ENCODE measurements at regions not wholly inside any gene's neighbourhood (a gene's known extent, or its start where the extent isn't known, plus 50 kb on each side); places are given as distances from the start of the nearest gene placed in this dataset.
A peak's percentile ranks its signal among the peaks of the same experiment; 100 is the strongest.
"Not testable (repeated sequence)": the region's sequence is repeated elsewhere in the genome, so short reads cannot be mapped to it uniquely, and the experiment has no call there.

DNA sequence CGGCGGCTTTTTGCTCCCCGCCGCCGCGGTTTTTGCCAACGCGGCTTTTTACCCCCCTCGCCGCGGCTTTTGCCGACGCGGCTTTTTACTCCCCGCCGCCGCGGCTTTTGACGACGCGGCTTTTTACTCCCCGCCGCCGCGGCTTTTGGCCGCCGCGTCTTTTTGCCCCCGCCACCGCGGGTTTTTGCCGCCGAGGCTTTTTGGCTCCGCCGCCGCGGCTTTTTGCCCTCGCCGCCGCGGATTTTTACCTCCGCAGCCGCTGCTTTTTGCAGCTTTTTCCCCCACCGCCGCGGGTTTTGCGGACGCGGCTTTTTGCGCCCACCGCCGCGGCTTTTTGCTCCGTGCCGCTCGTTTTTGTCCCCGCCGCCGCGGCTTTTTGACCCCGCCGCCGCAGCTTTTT is 1971.8 kb upstream of the TPTE start:
- ATAC-seq, H3K27me3 Mint-ChIP-seq, H3K27ac Mint-ChIP-seq, DNase-seq, H3K4me3 Mint-ChIP-seq, POLR2A ChIA-PET, H3K4me1 Mint-ChIP-seq, H3K36me3 Mint-ChIP-seq: not testable (repeated sequence)
- peaks cover 0 to 11% (median 6%) of the 10 kb centered on the region in 9 donors for H3K9me3 Mint-ChIP-seq

- DNase-seq, H3K4me3 Mint-ChIP-seq, H3K27ac Mint-ChIP-seq, ATAC-seq, POLR2A ChIA-PET, H3K27me3 Mint-ChIP-seq, H3K36me3 Mint-ChIP-seq, H3K4me1 Mint-ChIP-seq: not testable (repeated sequence)
- H3K9me3 Mint-ChIP-seq, result peaks cover 0 to 13% (median 6%) of the 10 kb centered on the region in 9 donors
These were observed 1967.0 kb upstream of the TPTE start for GRCh38 chr21:8554368-8554767.

GRCh38 chr21:8594937-8595336 is 1926.4 kb upstream of the TPTE start:
- H3K27ac Mint-ChIP-seq, H3K4me1 Mint-ChIP-seq, ATAC-seq, H3K9me3 Mint-ChIP-seq, H3K4me3 Mint-ChIP-seq, H3K27me3 Mint-ChIP-seq, POLR2A ChIA-PET, H3K36me3 Mint-ChIP-seq: not testable (repeated sequence)
- peak in 1 of 10 donors; percentile 2 for DNase-seq

DNA sequence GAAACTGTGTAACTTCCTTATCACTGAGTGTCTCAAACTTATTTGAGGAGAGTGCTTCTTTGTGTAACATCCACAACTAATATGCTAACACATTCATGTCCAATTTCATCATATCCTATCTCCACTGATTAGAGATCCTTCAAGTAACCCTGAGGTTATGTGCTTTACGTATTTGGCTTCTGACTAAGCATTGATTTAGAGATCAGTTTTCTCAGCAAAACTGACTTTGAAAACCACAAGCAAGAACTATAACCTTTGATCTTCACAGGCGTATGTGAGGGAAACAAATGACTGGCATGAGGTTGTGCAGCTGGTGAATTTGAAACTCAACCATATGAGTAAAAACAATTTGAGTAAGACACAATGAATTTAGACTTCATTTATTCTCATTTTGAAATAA is 1897.3 kb upstream of the TPTE start:
- H3K36me3 Mint-ChIP-seq, DNase-seq, H3K27ac Mint-ChIP-seq, H3K9me3 Mint-ChIP-seq, POLR2A ChIA-PET, H3K4me1 Mint-ChIP-seq, ATAC-seq, H3K27me3 Mint-ChIP-seq, H3K4me3 Mint-ChIP-seq: not testable (repeated sequence)

Data from naive thymus-derived CD8-positive, alpha-beta T cell (primary cell).